ENCODE measurements at regions not wholly inside any gene's neighbourhood (a gene's known extent, or its start where the extent isn't known, plus 50 kb on each side); places are given as distances from the start of the nearest gene placed in this dataset.

DNA sequence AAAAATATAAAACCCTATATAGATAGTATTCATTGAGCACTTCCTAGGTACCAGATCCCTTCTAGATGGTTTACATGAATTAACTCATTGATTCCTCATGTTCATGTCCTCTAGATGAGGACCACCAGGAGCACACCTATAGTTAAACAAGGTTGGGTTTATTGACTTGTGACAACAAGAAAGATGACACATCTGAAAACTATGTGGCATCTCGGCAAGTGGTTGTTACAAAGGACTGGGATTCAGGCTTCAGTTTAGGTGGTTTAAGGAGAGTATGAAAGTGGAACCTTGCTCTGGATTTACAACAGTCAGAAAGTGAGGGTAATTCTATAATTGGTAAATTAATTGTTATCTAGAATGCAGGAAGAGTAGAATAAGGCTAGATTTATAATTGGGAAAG lies 99.0 kb upstream of the PHF14 start:
- Histone ChIP-seq H3K9me3 (no peaks in the 10 kb centered on the region), H3K27me3 (no peaks in the 10 kb centered on the region), H3K4me1 (no peaks in the 10 kb centered on the region), H3K4me3 (no peak overlapping the region), H3K36me3 (no peaks in the 10 kb centered on the region), H3K27ac (no peak overlapping the region)
- ATAC-seq (no peak), DNase-seq (no peak)
- intact Hi-C loops (cut with DNase I): no loop called here
- TF ChIP-seq, protein P1, sequence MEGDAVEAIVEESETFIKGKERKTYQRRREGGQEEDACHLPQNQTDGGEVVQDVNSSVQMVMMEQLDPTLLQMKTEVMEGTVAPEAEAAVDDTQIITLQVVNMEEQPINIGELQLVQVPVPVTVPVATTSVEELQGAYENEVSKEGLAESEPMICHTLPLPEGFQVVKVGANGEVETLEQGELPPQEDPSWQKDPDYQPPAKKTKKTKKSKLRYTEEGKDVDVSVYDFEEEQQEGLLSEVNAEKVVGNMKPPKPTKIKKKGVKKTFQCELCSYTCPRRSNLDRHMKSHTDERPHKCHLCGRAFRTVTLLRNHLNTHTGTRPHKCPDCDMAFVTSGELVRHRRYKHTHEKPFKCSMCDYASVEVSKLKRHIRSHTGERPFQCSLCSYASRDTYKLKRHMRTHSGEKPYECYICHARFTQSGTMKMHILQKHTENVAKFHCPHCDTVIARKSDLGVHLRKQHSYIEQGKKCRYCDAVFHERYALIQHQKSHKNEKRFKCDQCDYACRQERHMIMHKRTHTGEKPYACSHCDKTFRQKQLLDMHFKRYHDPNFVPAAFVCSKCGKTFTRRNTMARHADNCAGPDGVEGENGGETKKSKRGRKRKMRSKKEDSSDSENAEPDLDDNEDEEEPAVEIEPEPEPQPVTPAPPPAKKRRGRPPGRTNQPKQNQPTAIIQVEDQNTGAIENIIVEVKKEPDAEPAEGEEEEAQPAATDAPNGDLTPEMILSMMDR (IDR thresholded peaks at IDR 0.05): no peak

DNA sequence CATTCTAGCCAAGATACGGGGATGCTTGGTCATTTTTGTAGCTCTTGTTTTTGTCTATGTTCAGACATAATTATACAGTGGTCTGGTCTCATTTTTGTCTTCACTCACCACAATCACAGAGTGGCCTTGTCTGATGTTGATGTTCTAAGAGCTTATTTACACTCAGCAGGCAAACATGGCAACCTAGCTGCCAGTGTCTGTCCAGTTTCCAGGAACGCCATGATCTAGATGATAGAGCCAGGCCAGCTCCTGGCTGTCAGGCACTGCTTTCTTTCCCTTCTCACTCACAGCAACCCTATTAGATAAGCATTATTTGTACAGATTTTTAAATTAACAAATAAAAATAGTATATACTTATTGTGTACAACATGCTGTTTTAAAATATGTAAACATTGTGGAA lies 98.6 kb upstream of the PHF14 start:
- Histone ChIP-seq H3K27me3 (no peaks in the 10 kb centered on the region), H3K4me3 (no peak overlapping the region), H3K4me1 (no peaks in the 10 kb centered on the region), H3K27ac (no peak overlapping the region), H3K9me3 (no peaks in the 10 kb centered on the region), H3K36me3 (no peaks in the 10 kb centered on the region)
- TF ChIP-seq, protein P1 (IDR thresholded peaks at IDR 0.05): no peak
- intact Hi-C loops (cut with DNase I): no loop called here
- DNase-seq (no peak), ATAC-seq (no peak)

DNA sequence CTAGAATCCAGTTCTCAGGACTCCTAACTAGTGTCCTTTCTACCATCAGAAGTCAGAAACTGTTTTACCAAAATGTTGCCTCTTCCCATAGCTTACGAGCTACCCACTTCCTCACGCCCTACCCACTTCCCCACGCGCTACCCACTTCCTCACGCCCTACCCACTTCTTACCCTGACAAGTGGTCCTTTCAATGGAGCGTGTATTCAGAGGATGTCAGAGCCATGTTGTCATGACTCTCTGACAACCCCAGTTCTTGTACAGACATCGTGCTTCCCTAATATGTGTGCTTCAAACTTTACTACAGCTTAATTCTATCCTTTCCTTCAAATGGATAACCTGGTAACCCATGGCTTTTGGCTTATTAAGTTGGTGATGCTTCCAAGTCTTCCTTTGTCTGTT lies 84.8 kb upstream of the PHF14 start:
- ATAC-seq (peak; percentile 70), DNase-seq (no peak)
- intact Hi-C loops (cut with DNase I): no loop called here
- Histone ChIP-seq H3K9me3 (no peaks in the 10 kb centered on the region), H3K27me3 (no peaks in the 10 kb centered on the region), H3K4me1 (no peaks in the 10 kb centered on the region), H3K36me3 (no peaks in the 10 kb centered on the region), H3K27ac (no peak overlapping the region), H3K4me3 (no peak overlapping the region)
- TF ChIP-seq, protein P1 (IDR thresholded peaks at IDR 0.05): no peak

DNA sequence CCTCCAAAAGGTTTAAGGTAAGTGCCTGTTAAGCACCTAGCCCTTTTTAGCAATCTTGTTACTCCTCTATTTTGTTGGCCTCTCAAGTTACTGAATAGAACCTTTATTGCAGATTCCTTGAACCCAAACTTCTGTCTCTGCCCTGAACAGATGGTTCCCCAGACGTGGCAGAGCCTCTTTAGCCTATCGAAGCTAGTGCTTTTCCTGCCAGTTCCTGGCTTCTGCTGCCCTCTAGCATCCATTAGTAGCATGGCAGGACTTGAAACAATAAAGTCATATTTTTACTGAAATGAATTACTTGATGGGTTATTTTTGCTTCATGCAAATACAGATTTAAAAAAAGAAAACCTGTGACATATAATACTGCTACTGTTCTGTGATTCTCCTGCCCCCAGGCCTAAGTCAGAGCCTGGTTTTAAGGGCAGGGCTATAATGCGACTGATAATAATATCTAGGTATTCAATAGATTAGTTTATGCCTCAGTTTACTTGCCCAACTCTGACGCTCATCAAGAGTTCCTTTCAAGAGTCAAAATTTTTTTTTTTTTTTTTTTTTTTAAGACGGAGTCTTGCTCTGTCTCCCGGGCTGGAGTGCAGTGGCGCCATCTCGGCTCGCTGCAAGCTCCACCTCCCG lies 84.3 kb upstream of the PHF14 start:
- H3K4me3 ChIP-seq: no peak overlapping the region
- H3K27ac ChIP-seq: no peak overlapping the region
- H3K9me3 ChIP-seq: no peaks in the 10 kb centered on the region
- H3K4me1 ChIP-seq: no peaks in the 10 kb centered on the region
- TF ChIP-seq, protein P1 (IDR thresholded peaks at IDR 0.05): peak; percentile 68
- intact Hi-C loops (cut with DNase I): no loop called here
- no peaks in the 10 kb centered on the region for H3K36me3 ChIP-seq
- H3K27me3 ChIP-seq: no peaks in the 10 kb centered on the region
- no peak for DNase-seq
- peak; percentile 81 for ATAC-seq

DNA sequence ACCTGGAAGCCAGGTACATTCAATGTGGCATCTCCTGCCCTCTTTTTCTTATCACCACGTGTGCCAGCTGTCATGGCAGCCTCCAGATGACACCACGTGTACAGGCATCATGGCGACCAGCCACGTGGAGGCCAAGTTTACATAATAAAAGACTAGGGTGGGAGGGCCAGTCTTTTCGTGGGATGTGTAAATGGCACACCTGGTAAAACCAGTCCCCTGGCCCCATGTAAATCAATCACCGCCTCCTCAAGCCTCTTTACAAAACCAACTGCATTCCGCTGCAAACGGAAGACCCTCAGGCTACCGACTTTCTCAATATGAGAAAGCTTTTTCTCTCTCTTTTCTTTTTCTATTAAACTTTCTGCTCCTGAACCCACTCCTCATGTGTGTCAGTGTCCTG lies 65.1 kb upstream of the PHF14 start:
- no peak for ATAC-seq
- no peaks in the 10 kb centered on the region for H3K9me3 ChIP-seq
- no peaks in the 10 kb centered on the region for H3K27me3 ChIP-seq
- no peak for DNase-seq
- no peaks in the 10 kb centered on the region for H3K4me1 ChIP-seq
- H3K4me3 ChIP-seq: no peak overlapping the region
- intact Hi-C loops (cut with DNase I): no loop called here
- no peaks in the 10 kb centered on the region for H3K36me3 ChIP-seq
- no peak overlapping the region for H3K27ac ChIP-seq
- TF ChIP-seq, protein P1 (IDR thresholded peaks at IDR 0.05): no peak

DNA sequence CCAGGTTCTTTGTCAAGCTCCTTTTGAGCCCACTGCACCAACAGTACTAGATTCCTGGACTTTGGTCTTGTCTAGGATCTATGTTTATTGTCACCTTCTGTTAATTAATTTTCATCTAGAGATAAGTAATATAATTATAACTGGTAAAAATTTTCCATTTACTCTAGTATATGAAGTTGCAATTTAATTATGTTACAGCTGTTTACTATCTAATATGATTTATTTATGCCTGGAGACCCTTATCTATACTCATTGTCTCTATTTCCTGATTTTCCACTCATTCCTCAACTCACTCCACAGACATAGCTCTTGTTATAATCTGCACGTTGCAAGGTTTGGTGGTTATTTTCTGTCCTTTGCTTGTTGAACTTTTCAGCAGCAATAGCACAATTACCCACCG lies 63.2 kb upstream of the PHF14 start:
- Histone ChIP-seq H3K4me1 (no peaks in the 10 kb centered on the region), H3K36me3 (no peaks in the 10 kb centered on the region), H3K27me3 (no peaks in the 10 kb centered on the region), H3K27ac (no peak overlapping the region), H3K9me3 (no peaks in the 10 kb centered on the region), H3K4me3 (no peak overlapping the region)
- TF ChIP-seq, protein P1 (IDR thresholded peaks at IDR 0.05): no peak
- intact Hi-C loops (cut with DNase I): no loop called here
- ATAC-seq (no peak), DNase-seq (no peak)

Data from upper lobe of right lung (tissue), 1 donor.